ENCODE measurements at regions not wholly inside any gene's neighbourhood (a gene's known extent, or its start where the extent isn't known, plus 50 kb on each side); places are given as distances from the start of the nearest gene placed in this dataset.

DNA sequence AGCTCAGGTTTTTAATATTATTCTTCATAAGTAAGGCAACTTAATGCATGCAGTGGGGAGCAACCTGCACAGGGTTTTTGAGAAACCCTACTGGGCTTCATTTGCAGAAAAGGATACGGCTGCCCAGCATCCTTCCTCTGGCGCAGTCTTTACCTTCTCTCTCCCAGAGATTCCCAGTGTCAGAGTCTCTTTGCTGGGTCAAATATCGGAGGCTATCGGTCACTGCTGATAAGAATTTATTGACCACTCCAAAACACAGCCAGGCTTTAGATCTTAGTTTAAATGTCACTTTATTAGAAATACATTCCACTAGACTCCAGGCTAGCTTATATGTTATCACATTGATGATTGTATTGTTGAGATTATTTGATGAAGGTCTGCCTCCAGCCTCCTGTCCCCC is 147.2 kb upstream of the CPSF6 start:
- no peak for ATAC-seq
- Histone ChIP-seq H3K27ac (ENCODE audit: low read length) (no peak overlapping the region), H3K4me1 (ENCODE audit: control insufficient read depth, insufficient read depth, low read length) (no peaks in the 10 kb centered on the region), H3K27me3 (ENCODE audit: control insufficient read depth, insufficient read depth, low read length) (peaks cover 8% of the 10 kb centered on the region; the same call in 1 of the 2 replicates), H3K36me3 (ENCODE audit: control insufficient read depth, insufficient read depth, low read length) (no peaks in the 10 kb centered on the region), H3K4me3 (ENCODE audit: low read depth in 2 of 2, low read length in 2 of 2) (no peak overlapping the region), H3K9me3 (ENCODE audit: control insufficient read depth, insufficient read depth, low read depth, low read length) (no peaks in the 10 kb centered on the region)
- in situ Hi-C loops (cut with HindIII; ENCODE audit: low pct_unique_long_range_greater_than_20kb, low sequenced_read_pairs) = no loop called here
- CTCF ChIA-PET = no interaction called here
- no peak for DNase-seq (ENCODE audit: low read depth, low spot score)
- TF ChIP-seq SIN3A (IDR thresholded peaks at IDR 0.05; ENCODE audit: borderline replicate concordance, insufficient read depth, low read depth, low read length) (no peak), POLR2AphosphoS5 (IDR thresholded peaks at IDR 0.05; ENCODE audit: low read depth, low read length) (no peak), TCF7L2 (IDR thresholded peaks at IDR 0.05; ENCODE audit: low read depth, low read length) (no peak)
- TF ChIP-seq, protein P1, sequence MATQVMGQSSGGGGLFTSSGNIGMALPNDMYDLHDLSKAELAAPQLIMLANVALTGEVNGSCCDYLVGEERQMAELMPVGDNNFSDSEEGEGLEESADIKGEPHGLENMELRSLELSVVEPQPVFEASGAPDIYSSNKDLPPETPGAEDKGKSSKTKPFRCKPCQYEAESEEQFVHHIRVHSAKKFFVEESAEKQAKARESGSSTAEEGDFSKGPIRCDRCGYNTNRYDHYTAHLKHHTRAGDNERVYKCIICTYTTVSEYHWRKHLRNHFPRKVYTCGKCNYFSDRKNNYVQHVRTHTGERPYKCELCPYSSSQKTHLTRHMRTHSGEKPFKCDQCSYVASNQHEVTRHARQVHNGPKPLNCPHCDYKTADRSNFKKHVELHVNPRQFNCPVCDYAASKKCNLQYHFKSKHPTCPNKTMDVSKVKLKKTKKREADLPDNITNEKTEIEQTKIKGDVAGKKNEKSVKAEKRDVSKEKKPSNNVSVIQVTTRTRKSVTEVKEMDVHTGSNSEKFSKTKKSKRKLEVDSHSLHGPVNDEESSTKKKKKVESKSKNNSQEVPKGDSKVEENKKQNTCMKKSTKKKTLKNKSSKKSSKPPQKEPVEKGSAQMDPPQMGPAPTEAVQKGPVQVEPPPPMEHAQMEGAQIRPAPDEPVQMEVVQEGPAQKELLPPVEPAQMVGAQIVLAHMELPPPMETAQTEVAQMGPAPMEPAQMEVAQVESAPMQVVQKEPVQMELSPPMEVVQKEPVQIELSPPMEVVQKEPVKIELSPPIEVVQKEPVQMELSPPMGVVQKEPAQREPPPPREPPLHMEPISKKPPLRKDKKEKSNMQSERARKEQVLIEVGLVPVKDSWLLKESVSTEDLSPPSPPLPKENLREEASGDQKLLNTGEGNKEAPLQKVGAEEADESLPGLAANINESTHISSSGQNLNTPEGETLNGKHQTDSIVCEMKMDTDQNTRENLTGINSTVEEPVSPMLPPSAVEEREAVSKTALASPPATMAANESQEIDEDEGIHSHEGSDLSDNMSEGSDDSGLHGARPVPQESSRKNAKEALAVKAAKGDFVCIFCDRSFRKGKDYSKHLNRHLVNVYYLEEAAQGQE (IDR thresholded peaks at IDR 0.05; ENCODE audit: insufficient read depth in 1 of 2, low read depth in 2 of 2, low read length in 1 of 2) = no peak
- TF ChIP-seq, protein P2, sequence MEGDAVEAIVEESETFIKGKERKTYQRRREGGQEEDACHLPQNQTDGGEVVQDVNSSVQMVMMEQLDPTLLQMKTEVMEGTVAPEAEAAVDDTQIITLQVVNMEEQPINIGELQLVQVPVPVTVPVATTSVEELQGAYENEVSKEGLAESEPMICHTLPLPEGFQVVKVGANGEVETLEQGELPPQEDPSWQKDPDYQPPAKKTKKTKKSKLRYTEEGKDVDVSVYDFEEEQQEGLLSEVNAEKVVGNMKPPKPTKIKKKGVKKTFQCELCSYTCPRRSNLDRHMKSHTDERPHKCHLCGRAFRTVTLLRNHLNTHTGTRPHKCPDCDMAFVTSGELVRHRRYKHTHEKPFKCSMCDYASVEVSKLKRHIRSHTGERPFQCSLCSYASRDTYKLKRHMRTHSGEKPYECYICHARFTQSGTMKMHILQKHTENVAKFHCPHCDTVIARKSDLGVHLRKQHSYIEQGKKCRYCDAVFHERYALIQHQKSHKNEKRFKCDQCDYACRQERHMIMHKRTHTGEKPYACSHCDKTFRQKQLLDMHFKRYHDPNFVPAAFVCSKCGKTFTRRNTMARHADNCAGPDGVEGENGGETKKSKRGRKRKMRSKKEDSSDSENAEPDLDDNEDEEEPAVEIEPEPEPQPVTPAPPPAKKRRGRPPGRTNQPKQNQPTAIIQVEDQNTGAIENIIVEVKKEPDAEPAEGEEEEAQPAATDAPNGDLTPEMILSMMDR (IDR thresholded peaks at IDR 0.05) = no peak
- BruUV-seq (replicated peaks) = no TSS peak
- intact Hi-C loops (cut with micrococcal nuclease; ENCODE audit: unreplicated experiment) = no loop called here
- POLR2A ChIA-PET = no interaction called here

DNA sequence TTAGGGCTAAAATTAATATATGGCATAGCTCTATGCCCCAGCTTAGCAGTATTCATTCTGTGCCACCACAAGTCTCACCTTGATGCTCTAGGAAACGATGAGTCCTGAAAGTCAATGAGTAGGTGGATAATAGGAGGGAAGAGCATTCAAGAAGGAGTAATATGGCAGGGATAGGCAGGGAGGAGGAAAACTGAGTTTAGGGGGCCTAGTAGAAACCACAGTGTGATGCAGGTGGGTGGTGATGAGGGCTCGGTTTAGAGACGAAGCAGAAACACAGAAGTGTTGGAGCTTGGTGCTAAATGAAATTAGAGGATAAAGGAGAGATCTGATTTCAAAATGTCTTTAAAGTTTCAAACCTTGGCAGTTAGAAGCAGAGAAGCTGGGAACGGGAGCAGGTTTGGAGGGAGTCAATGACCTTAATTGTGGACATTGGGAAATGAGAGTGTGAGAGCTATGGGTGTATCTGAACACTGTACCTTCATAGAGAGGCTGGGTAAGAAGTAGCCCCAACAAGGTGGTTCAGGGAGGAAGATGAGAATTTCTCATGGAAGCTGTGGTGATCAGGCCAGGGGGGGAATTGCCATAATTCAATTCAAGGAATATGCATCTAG is 144.7 kb upstream of the CPSF6 start:
- ATAC-seq (no peak), DNase-seq (ENCODE audit: low read depth, low spot score) (no peak)
- POLR2A ChIA-PET = no interaction called here
- no peaks in the 10 kb centered on the region for H3K4me1 ChIP-seq (ENCODE audit: control insufficient read depth, insufficient read depth, low read length)
- intact Hi-C loops (cut with micrococcal nuclease; ENCODE audit: unreplicated experiment) (no loop called here), in situ Hi-C loops (cut with HindIII; ENCODE audit: low pct_unique_long_range_greater_than_20kb, low sequenced_read_pairs) (no loop called here)
- H3K36me3 ChIP-seq (ENCODE audit: control insufficient read depth, insufficient read depth, low read length) = no peaks in the 10 kb centered on the region
- peaks cover 8% of the 10 kb centered on the region; the same call in 1 of the 2 replicates for H3K27me3 ChIP-seq (ENCODE audit: control insufficient read depth, insufficient read depth, low read length)
- no peaks in the 10 kb centered on the region for H3K9me3 ChIP-seq (ENCODE audit: control insufficient read depth, insufficient read depth, low read depth, low read length)
- BruUV-seq (replicated peaks) = no TSS peak
- no peak overlapping the region for H3K4me3 ChIP-seq (ENCODE audit: low read depth in 2 of 2, low read length in 2 of 2)
- H3K27ac ChIP-seq (ENCODE audit: low read length) = no peak overlapping the region
- CTCF ChIA-PET = no interaction called here
- TF ChIP-seq TCF7L2 (IDR thresholded peaks at IDR 0.05; ENCODE audit: low read depth, low read length) (no peak), SIN3A (IDR thresholded peaks at IDR 0.05; ENCODE audit: borderline replicate concordance, insufficient read depth, low read depth, low read length) (no peak), POLR2AphosphoS5 (IDR thresholded peaks at IDR 0.05; ENCODE audit: low read depth, low read length) (no peak)
- TF ChIP-seq, protein P1 (IDR thresholded peaks at IDR 0.05; ENCODE audit: insufficient read depth in 1 of 2, low read depth in 2 of 2, low read length in 1 of 2) = no peak
- TF ChIP-seq, protein P2 (IDR thresholded peaks at IDR 0.05) = no peak

Data from Panc1 (cell line).